H9 (cell line): ENCODE measurements at regions not wholly inside any gene's neighbourhood (a gene's known extent, or its start where the extent isn't known, plus 50 kb on each side); places are given as distances from the start of the nearest gene placed in this dataset.
"Not testable (repeated sequence)": the region's sequence is repeated elsewhere in the genome, so short reads cannot be mapped to it uniquely, and the experiment has no call there.

Experiments
- DNase-seq: peaks from one replicate; pipeline ENCODE4 v3.0.0-alpha.2; 2017
- H2AFZ ChIP-seq: one replicate; pipeline ENCODE4 v1.6.1; 2013; ENCODE audit warnings: mild to moderate bottlenecking, low read length, control low read depth, moderate library complexity
- H2AK5ac ChIP-seq: 2 replicates; pipeline ENCODE4 v1.6.1; 2013; ENCODE audit warnings: low read length, control low read depth, mixed read lengths; ENCODE audit not compliant: insufficient read length
- H2BK120ac ChIP-seq: one replicate; pipeline ENCODE4 v1.6.1; 2013; ENCODE audit warnings: low read depth, mild to moderate bottlenecking, low read length, control low read depth, inconsistent platforms; ENCODE audit not compliant: poor library complexity, severe bottlenecking
- H2BK12ac ChIP-seq: 2 replicates; pipeline ENCODE4 v1.6.1; 2013; ENCODE audit warnings: low read length, control low read depth, mixed read lengths, low read depth; ENCODE audit not compliant: insufficient read length
- H2BK15ac ChIP-seq: 2 replicates; pipeline ENCODE4 v1.6.1; 2013; ENCODE audit warnings: low read depth, low read length, control low read depth
- H2BK20ac ChIP-seq: one replicate; pipeline ENCODE4 v1.6.1; 2013; ENCODE audit warnings: low read depth, mild to moderate bottlenecking, low read length, control low read depth, inconsistent platforms; ENCODE audit not compliant: poor library complexity, severe bottlenecking
- H2BK5ac ChIP-seq: 2 replicates; pipeline ENCODE4 v1.6.1; 2013; ENCODE audit warnings: low read length, control low read depth, mixed read lengths; ENCODE audit not compliant: insufficient read length
- H3K14ac ChIP-seq: 2 replicates; pipeline ENCODE4 v1.6.1; 2013; ENCODE audit warnings: low read length, control low read depth; ENCODE audit not compliant: insufficient read depth
- H3K18ac ChIP-seq: 2 replicates; pipeline ENCODE4 v1.6.1; 2013; ENCODE audit warnings: low read depth, mild to moderate bottlenecking, mixed read lengths, low read length, control low read depth; ENCODE audit not compliant: insufficient read length
- H3K23ac ChIP-seq: 2 replicates; pipeline ENCODE4 v1.6.1; 2013; ENCODE audit warnings: low read length, control low read depth, mixed read lengths, low read depth; ENCODE audit not compliant: insufficient read length
- H3K23me2 ChIP-seq: 2 replicates; pipeline ENCODE4 v1.6.1; 2013; ENCODE audit warnings: low read depth, mild to moderate bottlenecking, mixed read lengths, low read length, control low read depth; ENCODE audit not compliant: insufficient read length, poor library complexity, severe bottlenecking
- H3K27ac ChIP-seq: 2 replicates; pipeline ENCODE4 v1.5.1; 2013; ENCODE audit warnings: low read length, control low read depth, mixed read lengths, low read depth; ENCODE audit not compliant: insufficient read length
- H3K27me3 ChIP-seq: 2 replicates; pipeline ENCODE4 v1.6.1; 2013; ENCODE audit warnings: low read length, control low read depth, inconsistent platforms; ENCODE audit not compliant: insufficient read depth
- H3K4ac ChIP-seq: 2 replicates; pipeline ENCODE4 v1.6.1; 2013; ENCODE audit warnings: low read depth, mild to moderate bottlenecking, control low read depth, inconsistent platforms, low read length, moderate library complexity
- H3K4me1 ChIP-seq: 2 replicates; pipeline ENCODE4 v1.6.1; 2013; ENCODE audit warnings: low read length, control low read depth, inconsistent platforms; ENCODE audit not compliant: insufficient read depth
- H3K4me2 ChIP-seq: 2 replicates; pipeline ENCODE4 v1.6.1; 2013; ENCODE audit warnings: low read length, control low read depth, mixed read lengths; ENCODE audit not compliant: insufficient read length, insufficient read depth
- H3K56ac ChIP-seq: 2 replicates; pipeline ENCODE4 v1.6.1; 2013; ENCODE audit warnings: low read depth, mild to moderate bottlenecking, mixed read lengths, low read length, control low read depth; ENCODE audit not compliant: insufficient read length
- H3K79me1 ChIP-seq: 2 replicates; pipeline ENCODE4 v1.6.1; 2013; ENCODE audit warnings: low read depth, mild to moderate bottlenecking, moderate library complexity, low read length, control low read depth, inconsistent platforms; ENCODE audit not compliant: insufficient read depth, poor library complexity, severe bottlenecking
- H3K79me2 ChIP-seq: 2 replicates; pipeline ENCODE4 v1.6.1; 2013; ENCODE audit warnings: low read length, control low read depth, inconsistent platforms; ENCODE audit not compliant: insufficient read depth
- H3K9ac ChIP-seq: 2 replicates; pipeline ENCODE4 v1.6.1; 2013; ENCODE audit warnings: low read length, control low read depth, mixed read lengths; ENCODE audit not compliant: insufficient read length; ENCODE audit errors: extremely low read depth
- H3K9me3 ChIP-seq: one replicate; pipeline ENCODE4 v1.6.1; 2013; ENCODE audit warnings: low read depth, low read length, inconsistent platforms; ENCODE audit not compliant: control insufficient read depth
- H3T11ph ChIP-seq: one replicate; pipeline ENCODE4 v1.6.1; 2013; ENCODE audit warnings: mild to moderate bottlenecking, low read length, control low read depth, inconsistent platforms
- H4K20me1 ChIP-seq: one replicate; pipeline ENCODE4 v1.6.1; 2013; ENCODE audit not compliant: control insufficient read depth, insufficient read length, insufficient read depth
- H4K5ac ChIP-seq: 2 replicates; pipeline ENCODE4 v1.6.1; 2013; ENCODE audit warnings: low read depth, mild to moderate bottlenecking, mixed read lengths, low read length, control low read depth; ENCODE audit not compliant: insufficient read length
- H4K8ac ChIP-seq: replicated peaks from 2 replicates; pipeline ENCODE4 v1.6.1; 2013; ENCODE audit warnings: low read length, control low read depth, mixed read lengths, low read depth; ENCODE audit not compliant: insufficient read length
- H4K91ac ChIP-seq: 2 replicates; pipeline ENCODE4 v1.6.1; 2013; ENCODE audit warnings: low read depth, mild to moderate bottlenecking, moderate library complexity, mixed read lengths, low read length, control low read depth; ENCODE audit not compliant: insufficient read length
- H3K27ac Mint-ChIP-seq, 3 experiments: 2 replicates in 2 of 3; 3 replicates in 1 of 3; pipeline ENCODE4 v1.8.0; 2020 to 2021; ENCODE audit warnings: mixed read lengths in 3 of 3, mild to moderate bottlenecking in 1 of 3, moderate library complexity in 1 of 3
- H3K27me3 Mint-ChIP-seq: 2 replicates; pipeline ENCODE4 v1.8.0; 2021; ENCODE audit warnings: low read depth, mild to moderate bottlenecking, moderate library complexity, mixed read lengths
- H3K36me3 Mint-ChIP-seq, 3 experiments: 2 replicates in 2 of 3; 3 replicates in 1 of 3; pipeline ENCODE4 v1.8.0; 2020 to 2021; ENCODE audit warnings: low read depth in 3 of 3, mixed read lengths in 3 of 3; ENCODE audit not compliant: insufficient read depth in 1 of 3
- H3K4me1 Mint-ChIP-seq, 2 experiments: 2 replicates each; pipeline ENCODE4 v1.8.0; 2020; ENCODE audit warnings: mixed read lengths in 2 of 2
- H3K4me3 Mint-ChIP-seq, 2 experiments: 2 replicates in 1 of 2; 3 replicates in 1 of 2; pipeline ENCODE4 v1.8.0; 2020 to 2021; ENCODE audit warnings: mild to moderate bottlenecking in 2 of 2, mixed read lengths in 2 of 2, moderate library complexity in 1 of 2
- H3K9me3 Mint-ChIP-seq, 2 experiments: 2 replicates in 1 of 2; 3 replicates in 1 of 2; pipeline ENCODE4 v1.8.0; 2020; ENCODE audit warnings: mild to moderate bottlenecking in 2 of 2, mixed read lengths in 2 of 2, moderate library complexity in 1 of 2
- WGBS: extraction: QIAGEN DNeasy Blood & Tissue Kit; methylation state at CpG from one replicate; pipeline ENCODE4 v1.1.7; 2013; ENCODE audit warnings: missing lambda C conversion rate, low lambda C conversion rate, mixed read lengths; ENCODE audit not compliant: insufficient read length; ENCODE audit errors: extremely low coverage; 5-methylcytosine and 5-hydroxymethylcytosine counted together

- H3K79me1 ChIP-seq, H2AFZ ChIP-seq, H3K27me3 ChIP-seq: not testable (repeated sequence)
These were observed 960.0 kb downstream of the LTN1 start for GRCh38 chr21:28032652-28033051.

GRCh38 chr21:28031066-28031465, 961.6 kb downstream of the LTN1 start:
- H2BK12ac ChIP-seq, H3K27me3 ChIP-seq, DNase-seq, H3K4me3 Mint-ChIP-seq, H3K9me3 ChIP-seq, H4K5ac ChIP-seq, H3K79me1 ChIP-seq, H3K27ac Mint-ChIP-seq, H2BK20ac ChIP-seq, H3K23me2 ChIP-seq, H3K4me2 ChIP-seq, H4K20me1 ChIP-seq, H2BK120ac ChIP-seq, H2BK5ac ChIP-seq, H4K8ac ChIP-seq, H3K27me3 Mint-ChIP-seq, H3K14ac ChIP-seq, H3K18ac ChIP-seq, H3K56ac ChIP-seq, H3K9ac ChIP-seq, H4K91ac ChIP-seq, H3K79me2 ChIP-seq, H3K4me1 Mint-ChIP-seq, H3K4me1 ChIP-seq, H2BK15ac ChIP-seq, H2AK5ac ChIP-seq, H3K27ac ChIP-seq, H3K23ac ChIP-seq, H3K4ac ChIP-seq, H2AFZ ChIP-seq, H3T11ph ChIP-seq: not testable (repeated sequence)
- Mint-ChIP-seq H3K9me3 (peaks cover 24 to 31% of the 10 kb centered on the region in 2 experiments), H3K36me3 (peaks cover 11 to 25% (median 13%) of the 10 kb centered on the region in 3 experiments)

More at GRCh38 chr21:28032652-28033051, 960.0 kb downstream of the LTN1 start:
- H3K14ac ChIP-seq, H4K91ac ChIP-seq, H3K4me3 Mint-ChIP-seq, H3K23me2 ChIP-seq, H2AK5ac ChIP-seq, DNase-seq, H3K18ac ChIP-seq, H2BK20ac ChIP-seq, H3K79me2 ChIP-seq, H4K5ac ChIP-seq, H3K56ac ChIP-seq, H3T11ph ChIP-seq, H3K27ac Mint-ChIP-seq, H3K9me3 ChIP-seq, H3K23ac ChIP-seq, H2BK5ac ChIP-seq, H2BK15ac ChIP-seq, H2BK12ac ChIP-seq, H3K27ac ChIP-seq, H4K20me1 ChIP-seq, H3K4me1 Mint-ChIP-seq, H3K4me2 ChIP-seq, H4K8ac ChIP-seq, H3K4ac ChIP-seq, H3K9ac ChIP-seq, H3K4me1 ChIP-seq, H2BK120ac ChIP-seq, H3K27me3 Mint-ChIP-seq: not testable (repeated sequence)
- Mint-ChIP-seq H3K36me3 (peaks cover 11 to 25% (median 13%) of the 10 kb centered on the region in 3 experiments), H3K9me3 (peaks cover 24 to 29% of the 10 kb centered on the region in 2 experiments)
- WGBS: no CpG with 5 or more reads among the region's 1 CpG
